Astrocyte of the cerebellum (primary cell): ENCODE measurements at regions not wholly inside any gene's neighbourhood (a gene's known extent, or its start where the extent isn't known, plus 50 kb on each side); places are given as distances from the start of the nearest gene placed in this dataset.

ENCODE experiments used
- DNase-seq: peaks from one replicate; pipeline ENCODE4 v3.0.0-alpha.2; 2011; ENCODE audit warnings: low read depth
- H3K4me3 ChIP-seq: 2 replicates; pipeline ENCODE4 v1.5.1; 2011; ENCODE audit warnings: mild to moderate bottlenecking, low read depth, low read length, moderate library complexity
- CTCF ChIP-seq: IDR thresholded peaks from 2 replicates; pipeline ENCODE4 v1.5.1; 2012; ENCODE audit warnings: low read length, low read depth, moderate library complexity, mild to moderate bottlenecking; ENCODE audit errors: missing control alignments
- in situ Hi-C: cut with HindIII; loops from 2 replicates; pipeline ENCODE4 v1.10.0; 2017; ENCODE audit warnings: low sequenced_read_pairs

- DNase-seq: no peak
- in situ Hi-C loops: no loop called here
- no peak for TF ChIP-seq CTCF
- no peak overlapping the region for H3K4me3 ChIP-seq
Observed at GRCh38 chr12:43222796-43223195, 329.2 kb downstream of the ADAMTS20 start.

GRCh38 chr12:43221216-43221615 lies 330.8 kb downstream of the ADAMTS20 start:
- H3K4me3 ChIP-seq: no peak overlapping the region
- no peak for DNase-seq
- TF ChIP-seq CTCF: no peak
- in situ Hi-C loops: no loop called here

- in situ Hi-C loops: no loop called here
- no peak for DNase-seq
- TF ChIP-seq CTCF: no peak
- no peak overlapping the region for H3K4me3 ChIP-seq
Observed at GRCh38 chr12:43216490-43216889, 335.5 kb downstream of the ADAMTS20 start.

- in situ Hi-C loops: no loop called here
- no peak for TF ChIP-seq CTCF
- no peak overlapping the region for H3K4me3 ChIP-seq
- DNase-seq: no peak
Observed at GRCh38 chr12:43214166-43214565, 337.8 kb downstream of the ADAMTS20 start.

- DNase-seq: no peak
- TF ChIP-seq CTCF: no peak
- H3K4me3 ChIP-seq: no peak overlapping the region
- in situ Hi-C loops: no loop called here
Observed at GRCh38 chr12:43213608-43214007, 338.4 kb downstream of the ADAMTS20 start.

GRCh38 chr12:43210485-43211192 lies 341.4 kb downstream of the ADAMTS20 start:
- peak; percentile 27 for DNase-seq
- H3K4me3 ChIP-seq: no peak overlapping the region
- in situ Hi-C loops: no loop called here
- no peak for TF ChIP-seq CTCF
